ENCODE measurements at regions not wholly inside any gene's neighbourhood (a gene's known extent, or its start where the extent isn't known, plus 50 kb on each side); places are given as distances from the start of the nearest gene placed in this dataset.

DNA sequence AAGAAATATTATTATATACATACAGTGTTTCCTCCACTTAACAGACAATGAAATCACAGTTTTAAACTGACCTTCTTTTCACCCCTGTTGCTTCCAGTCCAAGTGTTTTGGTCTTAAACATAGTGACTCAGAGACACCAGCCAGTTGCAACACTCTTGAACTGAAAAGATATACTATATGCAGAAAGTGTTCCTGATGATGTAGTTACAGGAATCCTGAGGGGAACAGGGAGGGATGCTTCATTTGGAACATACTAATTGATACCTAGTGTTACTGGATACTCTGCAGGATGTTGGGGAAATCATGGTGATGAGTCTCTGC is 420.8 kb downstream of the CCDC91 start:
- TF ChIP-seq, protein P1, sequence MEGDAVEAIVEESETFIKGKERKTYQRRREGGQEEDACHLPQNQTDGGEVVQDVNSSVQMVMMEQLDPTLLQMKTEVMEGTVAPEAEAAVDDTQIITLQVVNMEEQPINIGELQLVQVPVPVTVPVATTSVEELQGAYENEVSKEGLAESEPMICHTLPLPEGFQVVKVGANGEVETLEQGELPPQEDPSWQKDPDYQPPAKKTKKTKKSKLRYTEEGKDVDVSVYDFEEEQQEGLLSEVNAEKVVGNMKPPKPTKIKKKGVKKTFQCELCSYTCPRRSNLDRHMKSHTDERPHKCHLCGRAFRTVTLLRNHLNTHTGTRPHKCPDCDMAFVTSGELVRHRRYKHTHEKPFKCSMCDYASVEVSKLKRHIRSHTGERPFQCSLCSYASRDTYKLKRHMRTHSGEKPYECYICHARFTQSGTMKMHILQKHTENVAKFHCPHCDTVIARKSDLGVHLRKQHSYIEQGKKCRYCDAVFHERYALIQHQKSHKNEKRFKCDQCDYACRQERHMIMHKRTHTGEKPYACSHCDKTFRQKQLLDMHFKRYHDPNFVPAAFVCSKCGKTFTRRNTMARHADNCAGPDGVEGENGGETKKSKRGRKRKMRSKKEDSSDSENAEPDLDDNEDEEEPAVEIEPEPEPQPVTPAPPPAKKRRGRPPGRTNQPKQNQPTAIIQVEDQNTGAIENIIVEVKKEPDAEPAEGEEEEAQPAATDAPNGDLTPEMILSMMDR (IDR thresholded peaks at IDR 0.05), result no peak
- no peak for TF ChIP-seq EZH2 (IDR thresholded peaks at IDR 0.05)
